ENCODE measurements at regions not wholly inside any gene's neighbourhood (a gene's known extent, or its start where the extent isn't known, plus 50 kb on each side); places are given as distances from the start of the nearest gene placed in this dataset.

- TF ChIP-seq CTCF (IDR thresholded peaks at IDR 0.05) (no peak), ZFX (IDR thresholded peaks at IDR 0.05; ENCODE audit: borderline replicate concordance) (no peak)
Observed at GRCh38 chr1:198417039-198417438, 123.4 kb downstream of the ATP6V1G3 start.

All from 22Rv1 (cell line).